ENCODE measurements at regions not wholly inside any gene's neighbourhood (a gene's known extent, or its start where the extent isn't known, plus 50 kb on each side); places are given as distances from the start of the nearest gene placed in this dataset.
A peak's percentile ranks its signal among the peaks of the same experiment; 100 is the strongest.

DNA sequence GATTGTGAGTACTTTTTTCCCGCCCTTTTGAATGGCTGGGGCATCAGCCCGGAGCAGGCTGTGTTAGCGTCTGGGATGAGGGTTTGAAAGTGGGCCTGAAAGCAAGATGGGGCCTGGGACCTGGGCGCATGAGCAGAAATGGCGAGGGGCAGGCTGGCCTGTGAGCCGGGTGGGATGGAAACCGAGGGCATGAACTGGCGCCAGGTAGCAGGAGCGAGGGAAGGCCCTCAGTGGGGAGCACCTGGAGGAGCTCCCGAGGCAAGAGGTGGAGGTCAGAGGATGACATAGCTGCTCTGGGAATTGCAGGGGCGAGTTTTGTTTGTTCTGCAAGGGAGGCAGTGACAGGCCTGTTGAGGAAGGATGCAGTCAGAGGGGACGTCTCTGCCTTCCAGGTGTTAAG is 68.6 kb downstream of the RGS12 start:
- Mint-ChIP-seq H3K27ac (no peak overlapping the region), H3K36me3 (no peaks in the 10 kb centered on the region), H3K9me3 (no peaks in the 10 kb centered on the region), H3K4me1 (peaks cover 17% of the 10 kb centered on the region), H3K4me3 (no peak overlapping the region)
- ATAC-seq (no peak), DNase-seq (ENCODE audit: low spot score in 2 of 2) (peak in 1 of 2 donors; percentile 36)

GRCh38 chr4:3361896-3362295 is 69.1 kb downstream of the RGS12 start:
- H3K4me3 Mint-ChIP-seq = no peak overlapping the region
- no peaks in the 10 kb centered on the region for H3K9me3 Mint-ChIP-seq
- no peaks in the 10 kb centered on the region for H3K36me3 Mint-ChIP-seq
- no peak overlapping the region for H3K27ac Mint-ChIP-seq
- DNase-seq (ENCODE audit: low spot score in 2 of 2) (no peak), ATAC-seq (no peak)
- peaks cover 17% of the 10 kb centered on the region for H3K4me1 Mint-ChIP-seq

DNA sequence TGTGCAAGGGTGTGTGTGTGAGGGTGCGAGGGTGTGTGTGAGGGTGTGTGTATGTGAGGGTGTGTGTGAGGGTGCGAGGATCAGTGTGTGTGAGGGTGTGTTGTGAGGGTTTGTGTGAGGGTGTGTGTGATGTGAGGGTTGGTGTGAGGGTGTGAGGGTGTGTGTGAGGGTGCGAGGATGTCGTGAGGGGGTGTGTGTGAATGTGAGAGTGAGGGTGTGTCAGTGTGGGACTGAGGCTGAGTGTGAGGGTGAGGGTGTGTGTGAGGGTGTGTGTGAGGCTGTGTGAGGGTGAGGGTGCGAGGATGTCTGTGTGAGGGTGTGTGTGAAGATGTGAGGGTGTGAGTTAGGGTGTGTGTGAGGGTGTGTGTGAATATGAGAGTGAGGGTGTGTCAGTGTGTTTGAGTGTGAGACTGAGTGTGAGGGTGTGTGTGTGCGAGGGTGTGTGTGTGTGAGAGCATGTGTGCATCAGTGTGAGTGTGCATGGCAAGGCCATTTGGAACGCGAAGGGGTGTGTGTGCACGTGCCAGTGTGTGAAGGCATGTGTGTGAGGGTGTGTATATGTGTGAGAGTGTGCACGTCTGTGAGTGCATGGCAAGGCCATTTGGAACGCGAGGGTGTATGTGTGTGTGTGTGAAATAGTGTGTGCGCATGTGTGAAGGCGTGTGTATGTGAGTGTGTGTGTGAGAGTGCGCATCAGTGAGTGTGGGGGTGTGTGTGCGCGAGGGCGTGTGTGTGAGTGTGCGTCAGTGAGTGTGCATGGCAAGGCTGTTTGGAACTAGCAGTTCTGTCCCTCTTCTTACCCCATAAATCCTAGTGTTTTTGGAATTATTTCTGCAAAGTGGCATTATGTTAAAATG is 69.8 kb downstream of the RGS12 start:
- Mint-ChIP-seq H3K4me1 (peaks cover 17% of the 10 kb centered on the region), H3K4me3 (no peak overlapping the region), H3K9me3 (no peaks in the 10 kb centered on the region), H3K36me3 (no peaks in the 10 kb centered on the region), H3K27ac (no peak overlapping the region)
- ATAC-seq (no peak), DNase-seq (ENCODE audit: low spot score in 2 of 2) (peak in 1 of 2 donors; percentile 33)

DNA sequence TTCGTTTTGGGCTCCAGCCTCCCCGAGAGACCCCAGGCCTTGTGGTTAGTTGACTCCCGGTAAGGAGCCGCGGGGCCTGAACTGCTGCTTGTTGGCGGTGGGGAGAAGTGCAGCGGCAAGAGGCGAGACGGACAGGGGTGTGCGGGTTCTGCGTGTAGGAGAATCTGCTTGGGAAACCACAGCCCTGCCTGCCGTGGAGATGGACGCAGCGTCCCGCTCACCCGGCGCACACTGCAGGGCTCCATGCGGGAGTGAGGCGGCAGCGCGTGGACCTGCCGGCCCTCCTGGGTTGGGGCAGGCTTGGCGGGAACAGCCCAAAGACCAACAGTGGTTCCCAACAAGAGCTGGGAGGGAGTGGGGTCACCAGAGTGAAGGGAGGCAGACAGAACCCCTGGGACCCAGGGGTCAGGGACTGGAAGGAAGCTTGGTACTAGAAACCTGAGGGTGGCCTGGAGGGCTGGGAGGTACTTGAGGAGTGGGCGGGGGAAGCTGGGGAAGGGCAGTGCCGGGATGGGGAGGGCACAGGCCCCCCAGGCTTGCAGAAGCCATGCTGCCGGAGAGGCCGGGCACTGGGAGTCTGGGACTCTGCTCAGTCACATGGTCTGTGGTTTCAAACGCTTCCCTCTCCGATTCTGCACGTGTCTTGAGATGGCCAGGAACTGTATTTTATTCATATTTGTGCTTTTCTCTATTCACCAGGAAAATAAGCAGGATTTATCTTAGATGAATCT is 70.8 kb downstream of the RGS12 start:
- Mint-ChIP-seq H3K4me3 (no peak overlapping the region), H3K4me1 (peaks cover 22% of the 10 kb centered on the region), H3K36me3 (no peaks in the 10 kb centered on the region), H3K27ac (no peak overlapping the region), H3K9me3 (no peaks in the 10 kb centered on the region)
- ATAC-seq (no peak), DNase-seq (ENCODE audit: low spot score in 2 of 2) (peak in 1 of 2 donors; percentile 37)

GRCh38 chr4:3364199-3364598 is 71.4 kb downstream of the RGS12 start:
- no peaks in the 10 kb centered on the region for H3K36me3 Mint-ChIP-seq
- H3K27ac Mint-ChIP-seq = no peak overlapping the region
- ATAC-seq (no peak), DNase-seq (ENCODE audit: low spot score in 2 of 2) (peak in 1 of 2 donors; percentile 28)
- H3K4me1 Mint-ChIP-seq = peaks cover 28% of the 10 kb centered on the region
- no peaks in the 10 kb centered on the region for H3K9me3 Mint-ChIP-seq
- no peak overlapping the region for H3K4me3 Mint-ChIP-seq

DNA sequence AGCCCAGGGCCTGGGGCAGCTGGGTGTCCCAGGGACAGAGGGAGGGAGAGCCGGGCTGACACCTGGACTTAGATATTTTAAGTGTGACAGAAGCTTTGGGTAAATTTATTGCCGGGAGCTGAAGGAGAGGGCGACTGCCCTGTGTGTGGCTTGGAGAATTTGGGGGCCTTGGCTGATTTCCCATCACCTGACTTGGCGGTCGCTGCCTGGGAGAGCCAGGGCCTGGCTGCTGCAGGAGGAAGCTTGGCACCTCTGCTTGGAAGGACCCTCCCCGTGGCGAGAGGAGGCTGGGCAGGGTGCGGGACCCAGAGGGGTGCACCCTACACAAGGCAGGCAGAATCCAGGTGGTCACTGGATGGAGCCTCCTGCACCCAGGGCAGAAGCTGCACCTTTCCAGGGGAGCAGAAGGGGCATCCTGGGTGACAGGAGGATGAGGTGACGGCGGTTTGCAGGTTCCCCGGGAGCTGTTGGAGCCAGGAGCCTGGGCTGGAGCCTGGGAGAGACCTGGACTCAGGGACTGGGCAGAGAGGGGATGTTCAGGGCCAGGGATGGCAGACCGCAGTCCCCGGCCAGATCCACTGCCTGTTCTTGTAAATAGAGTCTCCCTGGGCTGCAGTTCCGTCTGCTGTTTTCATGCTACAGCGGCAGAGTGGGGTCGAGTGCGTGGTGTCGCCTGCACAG is 72.0 kb downstream of the RGS12 start:
- Mint-ChIP-seq H3K9me3 (no peaks in the 10 kb centered on the region), H3K4me1 (peaks cover 34% of the 10 kb centered on the region), H3K27ac (no peak overlapping the region)

DNA sequence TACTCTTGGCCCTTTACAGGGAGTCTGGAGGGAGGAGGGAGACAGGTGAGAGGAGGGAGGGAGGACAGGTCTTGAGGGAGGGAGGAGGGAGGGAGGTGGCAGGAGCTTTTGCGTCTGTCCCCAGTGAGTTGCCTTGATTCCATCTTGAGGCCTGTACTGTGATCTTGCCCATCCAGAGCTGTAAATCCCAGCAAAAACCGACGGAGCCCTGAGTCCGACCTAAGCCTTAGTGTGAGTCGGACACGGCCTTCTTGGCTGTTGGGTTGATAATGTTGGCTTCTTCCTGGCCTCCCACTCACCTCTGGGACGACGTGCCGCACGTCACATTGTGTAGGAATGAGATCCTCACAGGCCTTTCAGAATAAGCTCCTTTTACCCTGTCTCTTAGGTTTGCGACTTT is 72.5 kb downstream of the RGS12 start:
- Mint-ChIP-seq H3K4me1 (peaks cover 40% of the 10 kb centered on the region), H3K9me3 (no peaks in the 10 kb centered on the region), H3K4me3 (no peak overlapping the region), H3K27ac (peak overlapping the region; percentile 74), H3K36me3 (no peaks in the 10 kb centered on the region)
- DNase-seq (ENCODE audit: low spot score in 2 of 2) = peak in 1 of 2 donors; percentile 15
- ATAC-seq = no peak

More for the DNA sequence above, 72.0 kb downstream of the RGS12 start:
- Mint-ChIP-seq H3K4me3 (no peak overlapping the region), H3K36me3 (no peaks in the 10 kb centered on the region)
- peak in 1 of 2 donors; percentile 37 for DNase-seq (ENCODE audit: low spot score in 2 of 2)
- no peak for ATAC-seq

DNA sequence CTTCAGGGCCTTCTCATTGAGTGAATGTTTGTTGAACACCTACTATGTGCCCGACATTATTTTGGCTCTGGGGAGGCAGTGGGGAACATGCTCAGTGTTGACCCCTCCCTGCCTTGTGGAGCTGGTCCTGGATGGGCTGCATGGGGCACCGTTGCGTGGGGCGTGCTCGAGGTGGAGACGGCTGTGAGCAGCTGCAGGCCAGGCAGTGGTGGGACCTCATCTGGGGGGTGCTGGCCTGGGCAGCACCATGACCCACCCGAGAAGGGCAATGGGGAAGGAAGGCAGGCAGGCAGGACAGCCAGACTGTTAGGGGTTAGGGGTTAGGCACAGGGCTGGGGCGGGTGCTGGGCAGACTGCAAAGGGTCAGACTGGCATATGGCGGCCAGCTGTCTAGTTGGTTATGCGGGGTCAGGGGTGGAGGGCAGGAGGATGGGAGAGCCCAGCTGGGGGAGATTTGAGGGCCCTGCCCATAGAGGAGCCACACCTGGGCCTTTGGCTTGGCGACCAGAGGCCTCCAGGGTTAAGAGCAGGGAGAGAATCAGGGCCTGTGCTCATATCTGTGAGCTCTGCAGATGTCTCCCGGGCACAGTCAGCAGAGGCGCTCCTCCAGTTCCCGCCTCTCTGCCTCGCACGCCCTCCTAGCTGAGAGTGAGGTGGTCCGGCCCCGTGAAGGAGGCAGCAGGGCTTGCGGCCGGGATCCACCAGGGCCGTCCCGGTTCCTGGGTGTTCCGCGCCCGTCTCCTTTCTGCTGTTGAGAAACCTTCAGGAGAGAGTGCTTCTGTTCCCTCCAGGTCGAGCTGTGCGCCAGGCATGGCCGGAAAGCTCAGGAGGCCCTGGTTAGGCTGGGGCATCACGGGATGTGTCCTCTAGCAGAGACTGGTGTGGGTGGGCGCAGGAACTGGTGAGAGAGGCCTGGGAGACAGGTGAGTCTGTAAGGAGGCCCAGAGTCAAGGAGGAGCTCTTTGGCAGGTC is 73.3 kb downstream of the RGS12 start:
- peak overlapping the region; percentile 74 for H3K27ac Mint-ChIP-seq
- no peak for ATAC-seq

DNA sequence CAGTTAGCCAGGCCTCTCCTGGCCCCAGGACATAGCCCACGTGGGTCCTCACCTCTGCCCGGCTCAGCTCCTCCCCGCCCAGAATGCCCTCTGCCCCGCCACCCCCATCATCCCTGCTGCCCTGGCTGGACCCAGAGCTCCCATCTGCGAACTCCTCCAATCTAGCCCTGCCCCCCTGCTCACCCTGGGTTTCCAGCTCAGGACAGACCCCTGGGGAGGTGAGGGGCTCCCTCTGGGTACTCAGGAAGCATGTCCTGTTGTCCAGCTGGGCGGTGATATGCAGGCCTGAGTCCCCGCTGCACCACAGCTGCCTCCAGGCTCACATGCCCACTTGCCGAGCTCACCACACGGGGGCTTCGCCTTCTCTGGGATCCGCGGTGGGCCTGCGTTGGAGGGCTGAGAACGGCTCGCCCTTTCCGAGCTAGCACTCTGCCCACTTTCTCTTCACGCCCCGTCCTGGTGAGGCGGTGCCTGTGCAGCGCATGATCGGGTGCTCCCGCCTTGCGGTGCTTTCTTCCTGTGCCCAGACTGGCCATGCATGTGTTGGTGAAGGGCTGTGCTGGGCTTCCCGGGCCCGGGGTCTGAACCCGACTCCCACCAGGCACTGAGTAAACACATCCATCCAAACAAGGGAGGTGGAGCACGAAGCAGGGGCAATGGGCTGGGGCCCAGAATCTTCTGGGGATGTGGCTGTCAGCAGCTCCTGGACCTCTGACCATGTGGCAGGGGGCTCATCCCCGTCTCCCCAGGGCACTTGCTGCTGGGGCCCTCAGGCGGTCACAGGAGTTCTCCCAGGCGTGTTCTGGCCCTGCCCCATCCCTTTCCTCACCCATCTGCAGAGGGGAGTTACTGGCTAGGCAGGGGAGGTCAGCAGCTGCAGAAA is 74.3 kb downstream of the RGS12 start:
- DNase-seq (ENCODE audit: low spot score in 2 of 2) = peak in 1 of 2 donors; percentile 40
- no peak overlapping the region for H3K27ac Mint-ChIP-seq
- no peak for ATAC-seq
- no peaks in the 10 kb centered on the region for H3K36me3 Mint-ChIP-seq
- no peaks in the 10 kb centered on the region for H3K9me3 Mint-ChIP-seq
- H3K4me3 Mint-ChIP-seq = no peak overlapping the region
- H3K4me1 Mint-ChIP-seq = peaks cover 39% of the 10 kb centered on the region

More for the DNA sequence above, 73.3 kb downstream of the RGS12 start:
- peak in 1 of 2 donors; percentile 47 for DNase-seq (ENCODE audit: low spot score in 2 of 2)
- H3K4me3 Mint-ChIP-seq = no peak overlapping the region
- no peaks in the 10 kb centered on the region for H3K9me3 Mint-ChIP-seq
- H3K4me1 Mint-ChIP-seq = peaks cover 43% of the 10 kb centered on the region
- H3K36me3 Mint-ChIP-seq = no peaks in the 10 kb centered on the region

DNA sequence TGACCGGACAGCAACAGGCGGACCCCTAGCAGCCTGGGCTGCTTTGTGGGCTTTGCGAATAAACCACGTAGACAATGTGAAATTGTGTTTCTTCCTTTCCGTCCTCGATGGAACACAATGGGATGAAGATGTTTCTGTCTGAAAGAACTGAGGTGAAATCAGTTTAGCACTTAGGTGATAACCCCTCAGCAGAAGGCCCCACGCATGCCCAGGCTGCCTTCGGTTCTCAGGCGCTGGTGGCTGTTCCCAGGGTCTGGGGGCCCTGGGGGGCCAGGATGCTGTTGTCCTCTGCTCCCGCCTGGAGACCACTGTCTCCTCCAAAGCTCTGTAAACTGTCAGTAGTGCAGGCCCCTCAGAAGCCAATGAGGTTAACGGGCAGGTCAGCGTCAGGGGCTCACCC is 73.9 kb upstream of the HGFAC start:
- ATAC-seq (no peak), DNase-seq (ENCODE audit: low spot score in 2 of 2) (no peak)
- no peaks in the 10 kb centered on the region for H3K36me3 Mint-ChIP-seq
- H3K4me1 Mint-ChIP-seq = peaks cover 32% of the 10 kb centered on the region
- no peak overlapping the region for H3K4me3 Mint-ChIP-seq
- no peaks in the 10 kb centered on the region for H3K9me3 Mint-ChIP-seq
- H3K27ac Mint-ChIP-seq = peak overlapping the region; percentile 26

DNA sequence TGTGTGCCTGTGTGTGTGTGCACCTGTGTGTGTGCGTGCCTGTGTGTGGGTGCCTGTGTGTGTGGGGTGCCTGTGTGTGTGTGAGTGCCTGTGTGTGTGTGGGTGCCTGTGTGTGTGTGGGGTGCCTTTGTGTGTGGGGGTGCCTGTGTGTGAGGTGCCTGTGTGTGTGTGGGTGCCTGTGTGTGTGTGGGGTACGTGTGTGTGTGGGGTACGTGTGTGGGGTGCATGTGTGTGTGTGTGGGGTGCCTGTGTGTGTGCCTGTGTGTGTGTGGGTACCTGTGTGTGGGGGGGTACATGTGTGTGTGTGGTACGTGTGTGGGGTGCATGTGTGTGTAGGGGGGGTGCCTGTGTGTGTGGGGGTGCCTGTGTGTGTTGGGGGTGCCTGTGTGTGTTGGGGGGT is 73.4 kb upstream of the HGFAC start:
- Mint-ChIP-seq H3K4me1 (peaks cover 31% of the 10 kb centered on the region), H3K9me3 (no peaks in the 10 kb centered on the region), H3K36me3 (no peaks in the 10 kb centered on the region), H3K4me3 (no peak overlapping the region), H3K27ac (peak overlapping the region; percentile 26)
- ATAC-seq = no peak
- peak in 1 of 2 donors; percentile 32 for DNase-seq (ENCODE audit: low spot score in 2 of 2)

GRCh38 chr4:3368841-3369760 is 72.7 kb upstream of the HGFAC start:
- ATAC-seq = peak; percentile 4
- H3K36me3 Mint-ChIP-seq = no peaks in the 10 kb centered on the region
- peak in 1 of 2 donors; percentile 47 for DNase-seq (ENCODE audit: low spot score in 2 of 2)
- peak overlapping the region; percentile 49 for H3K4me3 Mint-ChIP-seq
- peak overlapping the region; percentile 14 for H3K27ac Mint-ChIP-seq
- no peaks in the 10 kb centered on the region for H3K9me3 Mint-ChIP-seq
- H3K4me1 Mint-ChIP-seq = peaks cover 39% of the 10 kb centered on the region
